ENCODE measurements at regions not wholly inside any gene's neighbourhood (a gene's known extent, or its start where the extent isn't known, plus 50 kb on each side); places are given as distances from the start of the nearest gene placed in this dataset.
A peak's percentile ranks its signal among the peaks of the same experiment; 100 is the strongest.

GRCh38 chr7:16967300-16967811, 85.6 kb upstream of the AGR3 start:
- no peak overlapping the region for H3K27ac ChIP-seq
- no peaks in the 10 kb centered on the region for H3K27me3 ChIP-seq
- H3K4me1 ChIP-seq (ENCODE audit: low read depth), result no peaks in the 10 kb centered on the region
- H3K4me3 ChIP-seq, result no peak overlapping the region
- no peaks in the 10 kb centered on the region for H3K36me3 ChIP-seq
- TF ChIP-seq, protein P1, sequence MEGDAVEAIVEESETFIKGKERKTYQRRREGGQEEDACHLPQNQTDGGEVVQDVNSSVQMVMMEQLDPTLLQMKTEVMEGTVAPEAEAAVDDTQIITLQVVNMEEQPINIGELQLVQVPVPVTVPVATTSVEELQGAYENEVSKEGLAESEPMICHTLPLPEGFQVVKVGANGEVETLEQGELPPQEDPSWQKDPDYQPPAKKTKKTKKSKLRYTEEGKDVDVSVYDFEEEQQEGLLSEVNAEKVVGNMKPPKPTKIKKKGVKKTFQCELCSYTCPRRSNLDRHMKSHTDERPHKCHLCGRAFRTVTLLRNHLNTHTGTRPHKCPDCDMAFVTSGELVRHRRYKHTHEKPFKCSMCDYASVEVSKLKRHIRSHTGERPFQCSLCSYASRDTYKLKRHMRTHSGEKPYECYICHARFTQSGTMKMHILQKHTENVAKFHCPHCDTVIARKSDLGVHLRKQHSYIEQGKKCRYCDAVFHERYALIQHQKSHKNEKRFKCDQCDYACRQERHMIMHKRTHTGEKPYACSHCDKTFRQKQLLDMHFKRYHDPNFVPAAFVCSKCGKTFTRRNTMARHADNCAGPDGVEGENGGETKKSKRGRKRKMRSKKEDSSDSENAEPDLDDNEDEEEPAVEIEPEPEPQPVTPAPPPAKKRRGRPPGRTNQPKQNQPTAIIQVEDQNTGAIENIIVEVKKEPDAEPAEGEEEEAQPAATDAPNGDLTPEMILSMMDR (IDR thresholded peaks at IDR 0.05; ENCODE audit: low read depth, low read length), result no peak
- DNase-seq (ENCODE audit: low read depth in 1 of 2, low spot score in 1 of 2), result peak in 1 of 2 donors; percentile 84
- no peaks in the 10 kb centered on the region for H3K9me3 ChIP-seq (ENCODE audit: low read depth)

DNA sequence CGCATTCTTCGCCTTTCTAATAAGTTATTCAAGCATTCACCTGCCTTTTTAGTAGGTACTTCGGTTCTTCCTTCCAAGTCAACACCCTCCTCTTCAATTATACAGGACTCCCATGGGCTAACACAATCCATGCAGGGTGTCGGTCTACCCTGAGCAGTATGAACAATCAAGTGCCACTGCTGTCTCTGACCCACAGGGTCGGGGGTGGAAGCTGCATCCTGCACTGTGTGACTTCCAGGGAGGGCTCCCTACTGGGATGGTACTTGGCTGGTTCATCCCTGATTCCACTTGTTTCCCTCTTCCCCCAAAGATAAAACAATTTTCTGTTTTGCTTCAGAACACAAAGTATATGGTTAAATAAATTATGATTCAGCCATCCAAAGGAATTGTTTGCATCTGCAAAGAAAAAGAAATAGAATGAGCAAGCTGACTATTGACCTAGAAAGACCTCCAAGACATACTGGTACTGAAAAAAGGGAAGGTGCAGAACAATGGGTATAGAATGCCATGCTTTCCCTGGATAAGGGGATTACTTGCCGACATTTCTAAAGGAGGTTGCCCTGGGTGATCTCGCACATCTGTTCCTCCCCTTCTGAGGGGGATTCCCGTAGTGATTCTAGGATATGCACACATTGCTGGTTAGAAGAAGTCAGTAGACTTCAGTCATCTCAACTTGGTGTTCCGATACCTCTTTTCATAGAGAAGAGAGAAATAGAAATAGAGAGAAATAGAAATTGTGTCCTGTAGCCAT, 89.1 kb upstream of the AGR3 start:
- TF ChIP-seq, protein P1 (IDR thresholded peaks at IDR 0.05; ENCODE audit: low read depth, low read length), result no peak

GRCh38 chr7:16975712-16976111, 93.9 kb upstream of the AGR3 start:
- H3K27me3 ChIP-seq, result no peaks in the 10 kb centered on the region
- TF ChIP-seq, protein P1 (IDR thresholded peaks at IDR 0.05; ENCODE audit: low read depth, low read length), result no peak
- H3K27ac ChIP-seq, result no peak overlapping the region
- H3K4me3 ChIP-seq, result no peak overlapping the region
- H3K36me3 ChIP-seq, result no peaks in the 10 kb centered on the region
- no peak for DNase-seq (ENCODE audit: low read depth in 1 of 2, low spot score in 1 of 2)
- H3K9me3 ChIP-seq (ENCODE audit: low read depth), result no peaks in the 10 kb centered on the region
- no peaks in the 10 kb centered on the region for H3K4me1 ChIP-seq (ENCODE audit: low read depth)

More for the DNA sequence above, 89.1 kb upstream of the AGR3 start:
- DNase-seq (ENCODE audit: low read depth in 1 of 2, low spot score in 1 of 2), result no peak
- no peaks in the 10 kb centered on the region for H3K9me3 ChIP-seq (ENCODE audit: low read depth)
- H3K27me3 ChIP-seq, result no peaks in the 10 kb centered on the region
- H3K4me1 ChIP-seq (ENCODE audit: low read depth), result no peaks in the 10 kb centered on the region
- no peaks in the 10 kb centered on the region for H3K36me3 ChIP-seq
- H3K27ac ChIP-seq, result no peak overlapping the region
- no peak overlapping the region for H3K4me3 ChIP-seq

DNA sequence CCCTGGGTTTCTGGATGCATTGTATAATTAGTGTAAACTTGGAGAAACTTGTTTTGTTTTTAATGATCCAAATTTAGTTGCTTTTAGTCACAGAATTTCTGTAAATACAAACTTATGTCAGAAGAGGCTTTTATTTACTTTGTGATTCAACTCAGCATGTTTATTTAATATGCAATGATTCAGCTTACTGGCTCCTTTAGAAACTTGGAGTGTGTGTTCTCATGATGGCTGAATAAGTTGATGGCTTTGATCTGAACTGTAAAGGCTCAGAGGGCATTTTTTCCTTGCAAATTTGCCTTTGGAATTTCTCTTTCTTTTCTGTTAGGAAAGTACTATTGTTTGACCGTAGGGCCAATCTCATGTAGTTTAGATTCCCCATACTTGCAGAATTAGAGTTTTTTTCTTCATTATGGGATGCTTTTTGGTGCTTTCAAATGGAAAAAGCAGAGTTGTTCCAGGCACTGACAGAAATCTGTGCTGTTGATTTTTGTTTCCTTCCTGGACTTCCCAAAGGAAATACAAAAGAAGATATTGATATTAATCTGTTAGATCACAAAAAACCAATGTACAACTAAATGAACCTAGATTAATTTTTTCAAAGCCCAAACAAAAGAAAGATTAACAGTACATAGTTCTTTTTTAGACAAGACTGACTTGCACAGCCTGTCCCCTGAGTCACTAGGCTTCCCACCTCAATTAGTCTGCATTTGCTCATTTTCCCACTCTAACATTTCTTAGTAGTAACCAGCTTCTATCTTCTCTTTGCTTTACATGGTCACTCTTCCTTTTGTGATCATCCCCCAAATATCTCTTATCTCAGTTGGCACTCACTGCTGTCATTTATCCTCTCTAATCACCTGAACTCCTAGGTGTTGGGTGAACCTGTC, 96.8 kb upstream of the AGR3 start:
- Histone ChIP-seq H3K36me3 (no peaks in the 10 kb centered on the region), H3K4me1 (ENCODE audit: low read depth) (peaks cover 5% of the 10 kb centered on the region), H3K27me3 (no peaks in the 10 kb centered on the region), H3K4me3 (no peak overlapping the region), H3K9me3 (ENCODE audit: low read depth) (no peaks in the 10 kb centered on the region), H3K27ac (no peak overlapping the region)
- DNase-seq (ENCODE audit: low read depth in 1 of 2, low spot score in 1 of 2), result peak in 1 of 2 donors; percentile 28
- TF ChIP-seq, protein P1 (IDR thresholded peaks at IDR 0.05; ENCODE audit: low read depth, low read length), result no peak

GRCh38 chr7:16980539-16980938, 98.8 kb upstream of the AGR3 start:
- DNase-seq (ENCODE audit: low read depth in 1 of 2, low spot score in 1 of 2), result no peak
- Histone ChIP-seq H3K27me3 (no peaks in the 10 kb centered on the region), H3K9me3 (ENCODE audit: low read depth) (no peaks in the 10 kb centered on the region), H3K4me3 (no peak overlapping the region), H3K27ac (no peak overlapping the region), H3K4me1 (ENCODE audit: low read depth) (peaks cover 5% of the 10 kb centered on the region), H3K36me3 (no peaks in the 10 kb centered on the region)
- TF ChIP-seq, protein P1 (IDR thresholded peaks at IDR 0.05; ENCODE audit: low read depth, low read length), result no peak

Data from cardiac muscle cell (in vitro differentiated cells and primary cell).